Hindlimb muscle (tissue), 1 donor: ENCODE measurements at regions not wholly inside any gene's neighbourhood (a gene's known extent, or its start where the extent isn't known, plus 50 kb on each side); places are given as distances from the start of the nearest gene placed in this dataset.
"Not testable (repeated sequence)": the region's sequence is repeated elsewhere in the genome, so short reads cannot be mapped to it uniquely, and the experiment has no call there.

Experiments
- DNase-seq: peaks from one replicate; pipeline ENCODE4 v3.0.0-alpha.2; 2013

DNA sequence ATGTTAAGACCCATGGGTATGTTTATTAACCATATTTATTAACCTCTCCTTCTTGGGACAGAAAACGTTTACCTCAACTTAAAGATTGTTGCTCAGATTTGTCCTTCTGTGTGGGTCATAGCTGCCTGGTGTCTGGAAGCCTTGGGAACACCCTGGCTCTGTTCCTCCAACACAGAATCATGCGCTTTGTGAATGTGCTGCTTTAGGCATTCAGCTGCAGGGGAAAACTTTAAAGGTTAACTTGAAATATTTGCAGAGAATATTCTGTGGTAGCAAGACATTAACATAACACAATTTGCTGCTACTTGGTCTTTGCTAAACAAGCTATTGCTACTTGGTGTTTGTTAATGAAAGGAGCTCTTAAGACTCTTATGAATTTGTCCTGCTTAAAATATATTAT lies 50.5 kb upstream of the THOC3 start:
- DNase-seq, result not testable (repeated sequence)

- DNase-seq, result not testable (repeated sequence)
Observed at GRCh38 chr5:176020852-176021251, 52.7 kb upstream of the THOC3 start.

DNA sequence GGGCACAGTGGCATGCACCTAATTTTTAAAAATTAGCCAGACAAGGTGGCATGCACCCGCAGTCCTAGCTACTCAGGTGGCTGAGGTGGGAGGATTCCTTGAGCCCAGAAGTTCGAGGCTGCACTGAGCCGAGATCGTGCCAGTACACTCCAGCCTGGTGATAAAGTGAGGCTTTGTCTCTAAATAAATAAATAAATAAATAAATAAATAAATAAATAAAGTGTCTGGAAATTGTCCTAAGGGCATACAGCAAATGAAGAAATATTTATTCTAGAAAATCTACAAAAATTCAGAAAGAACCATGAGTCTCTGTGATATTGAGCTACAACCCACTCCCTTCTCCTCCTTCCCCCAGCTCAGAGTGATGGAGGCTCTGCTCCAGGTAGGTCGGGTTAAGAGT lies 55.4 kb upstream of the THOC3 start:
- DNase-seq, result not testable (repeated sequence)

DNA sequence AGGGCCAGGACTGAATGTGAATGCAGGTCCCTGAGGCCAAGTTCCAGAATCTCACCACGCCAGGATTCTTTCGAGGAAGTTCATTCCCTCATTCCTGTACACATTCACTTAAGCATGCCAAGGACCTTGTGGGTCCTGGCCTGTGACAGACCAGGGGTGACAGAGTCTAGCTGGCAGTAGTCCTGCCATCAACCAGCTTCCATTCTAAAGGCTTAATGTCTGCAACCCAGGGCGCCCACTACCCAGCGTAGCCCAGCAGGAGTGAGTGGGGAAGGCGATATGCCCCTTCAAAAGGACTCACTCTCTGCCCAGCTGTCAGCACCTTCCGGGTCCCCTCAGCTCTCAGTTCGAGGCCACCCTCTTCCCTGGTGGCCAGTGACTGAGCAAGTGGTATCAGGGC lies 61.3 kb upstream of the THOC3 start:
- not testable (repeated sequence) for DNase-seq

- not testable (repeated sequence) for DNase-seq
Observed at GRCh38 chr5:176030361-176031117, 62.4 kb upstream of the THOC3 start.

GRCh38 chr5:176031118-176031510 lies 63.0 kb upstream of the THOC3 start:
- not testable (repeated sequence) for DNase-seq

- not testable (repeated sequence) for DNase-seq
Observed at GRCh38 chr5:176033186-176033585, 65.1 kb upstream of the THOC3 start.

DNA sequence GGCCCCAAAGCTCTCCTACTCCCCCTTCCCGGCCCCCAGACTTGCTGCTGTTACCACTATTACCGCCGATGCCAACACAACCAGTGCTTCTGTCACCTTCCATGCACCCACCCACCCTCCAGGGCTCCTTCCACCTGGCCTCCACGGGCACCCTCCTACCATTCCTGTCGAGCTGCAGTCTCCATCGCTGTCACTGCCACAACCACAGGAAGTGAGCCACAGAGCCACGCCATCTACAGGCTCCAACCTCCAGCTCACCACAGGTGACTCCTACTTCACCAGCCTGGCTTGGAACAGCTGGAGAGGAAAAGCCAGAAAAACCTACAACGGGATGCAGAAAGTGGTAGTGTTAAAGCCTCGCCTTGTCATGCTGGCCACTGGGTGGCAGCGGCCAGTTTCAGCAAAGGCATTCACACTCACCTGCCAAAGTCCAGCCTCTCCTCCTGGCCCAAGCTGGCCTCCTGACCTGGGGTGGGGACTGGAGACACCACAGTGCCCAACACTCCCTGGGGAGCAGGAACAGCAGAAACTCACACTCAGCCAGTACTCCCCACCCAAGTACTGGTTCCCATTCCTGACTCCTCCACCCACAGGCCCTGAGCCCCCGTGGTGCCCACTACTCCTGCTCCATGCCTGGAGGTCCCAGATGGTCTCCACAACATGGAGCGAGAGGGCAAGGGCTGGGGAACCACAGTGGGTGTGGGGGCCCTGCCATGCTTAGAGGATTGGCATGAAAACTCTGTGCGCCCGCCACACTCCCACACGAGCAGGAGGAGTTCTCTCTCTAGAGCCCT lies 66.5 kb upstream of the THOC3 start:
- not testable (repeated sequence) for DNase-seq

DNA sequence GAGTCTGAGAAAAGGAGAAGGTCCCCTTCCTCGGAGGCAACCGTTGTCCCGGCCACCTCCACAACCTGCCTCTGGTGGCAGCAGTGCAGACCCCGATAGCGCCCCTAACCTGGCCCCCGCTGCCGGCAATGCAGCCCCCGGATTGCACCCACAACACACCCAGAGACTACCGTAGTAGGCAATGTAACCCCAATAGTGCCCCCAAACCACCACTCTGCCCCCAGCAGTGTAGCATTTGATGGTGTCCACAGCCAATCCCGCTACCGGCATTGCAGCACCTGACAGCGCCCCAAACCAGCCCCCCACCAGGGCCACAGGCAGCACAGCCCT lies 67.1 kb upstream of the THOC3 start:
- DNase-seq, result not testable (repeated sequence)

DNA sequence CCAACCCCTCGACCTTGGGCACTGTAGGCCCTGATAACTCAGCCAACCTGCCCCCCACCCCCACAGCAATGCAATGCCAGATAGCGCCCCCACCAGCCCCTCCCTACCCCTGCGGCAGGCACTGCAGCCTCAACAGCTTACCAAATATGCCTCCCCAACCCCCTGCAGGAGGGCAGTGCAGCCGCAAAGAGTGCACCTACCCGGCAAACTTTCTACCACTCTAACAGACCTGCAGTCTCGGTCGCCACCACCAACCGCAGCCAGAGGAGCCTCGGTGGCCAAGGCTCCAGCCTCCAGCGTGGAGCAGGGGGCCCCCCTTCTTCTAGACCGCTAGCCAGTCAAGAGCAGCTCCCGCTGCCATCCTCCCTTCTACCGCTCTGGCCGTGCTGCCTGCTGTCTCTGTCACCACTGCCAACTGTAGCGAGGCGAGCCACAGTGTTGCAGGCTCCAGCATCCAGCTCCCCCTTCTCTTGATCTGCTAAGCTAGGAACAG lies 67.7 kb upstream of the THOC3 start:
- not testable (repeated sequence) for DNase-seq

DNA sequence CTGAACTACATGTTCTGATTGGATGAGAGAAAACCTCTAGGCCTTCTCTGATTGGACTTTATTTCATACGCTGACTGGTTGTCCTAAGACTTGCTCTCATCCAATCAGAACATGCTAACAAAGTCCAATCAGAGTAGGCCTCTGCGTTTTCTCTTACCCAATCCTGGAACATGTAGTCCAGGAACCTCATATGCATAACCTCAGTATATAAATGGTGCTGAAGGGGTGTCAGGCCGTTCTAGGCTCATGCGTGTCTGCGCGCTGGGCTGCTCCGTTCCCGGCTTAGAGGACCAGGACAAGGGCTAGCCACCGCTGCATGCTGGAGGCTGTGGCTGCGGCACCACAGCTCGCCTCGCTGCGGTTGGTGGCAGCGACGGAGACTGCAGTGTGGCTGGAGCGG lies 68.3 kb upstream of the THOC3 start:
- DNase-seq, result not testable (repeated sequence)

DNA sequence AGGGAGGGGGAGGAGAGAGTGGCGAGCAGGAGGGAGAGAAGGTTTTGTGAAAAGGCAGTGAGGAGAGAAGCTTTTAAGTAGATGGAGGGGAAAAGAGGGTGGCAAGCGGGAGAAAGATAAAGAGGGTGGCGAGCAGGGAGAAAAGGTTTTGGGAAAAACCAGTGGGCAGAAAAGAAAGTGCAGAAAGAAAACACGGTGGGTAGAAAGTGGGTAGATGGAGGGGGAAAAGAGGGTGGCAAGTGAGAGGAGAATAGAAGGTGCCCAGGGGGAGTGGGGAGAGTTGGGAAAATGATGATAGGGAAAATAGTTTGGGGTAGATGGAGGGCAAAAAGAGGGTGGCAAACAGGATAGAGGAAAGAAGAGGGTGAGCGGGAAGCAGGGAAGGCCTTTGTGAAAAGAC lies 69.1 kb upstream of the THOC3 start:
- DNase-seq, result not testable (repeated sequence)

- not testable (repeated sequence) for DNase-seq
Observed at GRCh38 chr5:176040105-176040801, 72.1 kb upstream of the THOC3 start.

DNA sequence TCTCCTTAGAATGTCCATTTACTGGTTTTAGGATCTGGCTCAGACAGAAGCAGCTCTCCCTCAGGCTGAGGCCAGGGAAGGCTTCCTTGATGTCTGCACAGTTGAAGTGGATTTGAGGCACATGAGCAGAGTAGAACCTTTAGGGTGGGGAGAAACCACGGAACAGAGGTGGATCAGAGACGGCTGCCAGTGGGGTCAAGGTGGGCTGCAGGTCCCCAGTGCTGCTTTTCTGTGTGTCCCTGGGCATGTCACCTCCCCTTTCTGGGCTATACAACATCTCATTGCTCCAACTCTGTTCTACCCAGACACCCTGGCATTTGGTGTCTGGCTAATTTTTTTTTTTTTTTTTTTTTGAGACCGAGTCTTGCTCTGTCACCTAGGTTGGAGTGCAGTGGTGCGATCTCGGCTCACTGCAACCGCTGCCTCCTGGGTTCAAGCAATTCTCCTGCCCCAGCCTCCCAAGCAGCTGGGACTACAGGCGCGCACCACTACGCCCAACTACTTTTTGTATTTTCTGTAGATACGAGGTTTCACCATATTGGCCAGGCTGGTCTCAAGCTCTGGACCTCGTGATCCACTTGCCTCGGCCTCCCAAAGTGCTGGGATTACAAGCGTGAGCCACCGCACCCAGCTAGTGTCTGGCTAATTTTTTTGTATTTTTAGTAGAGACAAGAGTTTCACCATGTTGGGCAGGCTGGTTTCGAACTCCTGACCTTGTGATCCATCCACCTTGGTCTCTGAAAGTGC lies 73.3 kb upstream of the THOC3 start:
- not testable (repeated sequence) for DNase-seq

DNA sequence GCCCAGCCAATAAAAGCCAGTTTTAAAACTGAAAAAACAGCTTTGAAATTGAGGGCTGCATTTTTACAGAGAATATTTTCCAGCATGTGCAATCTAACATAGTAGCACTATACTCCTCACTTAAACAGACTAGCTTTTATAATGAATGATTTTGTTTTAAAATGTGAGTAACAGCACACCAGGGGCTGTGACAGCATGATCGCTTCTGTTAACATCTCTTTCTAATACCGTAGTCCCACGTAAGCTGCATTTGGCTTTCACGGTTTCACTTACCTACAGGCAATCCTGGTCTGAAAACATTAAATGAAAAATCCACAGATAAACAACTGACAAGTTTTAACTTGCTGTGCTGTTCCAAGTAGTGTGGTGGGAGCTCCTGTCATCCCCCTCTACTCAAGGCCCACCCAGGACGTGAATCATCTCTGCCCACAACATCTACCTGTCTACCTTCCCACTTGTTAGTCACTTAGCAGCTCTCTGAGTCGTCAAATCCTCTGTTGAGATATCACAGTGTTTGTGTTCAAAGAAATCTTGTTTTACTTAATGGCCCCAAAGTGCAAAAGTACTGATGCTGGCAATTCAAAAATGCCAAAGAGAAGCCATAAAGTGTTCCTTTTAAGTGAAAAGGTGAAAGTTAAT lies 74.0 kb upstream of the THOC3 start:
- not testable (repeated sequence) for DNase-seq

DNA sequence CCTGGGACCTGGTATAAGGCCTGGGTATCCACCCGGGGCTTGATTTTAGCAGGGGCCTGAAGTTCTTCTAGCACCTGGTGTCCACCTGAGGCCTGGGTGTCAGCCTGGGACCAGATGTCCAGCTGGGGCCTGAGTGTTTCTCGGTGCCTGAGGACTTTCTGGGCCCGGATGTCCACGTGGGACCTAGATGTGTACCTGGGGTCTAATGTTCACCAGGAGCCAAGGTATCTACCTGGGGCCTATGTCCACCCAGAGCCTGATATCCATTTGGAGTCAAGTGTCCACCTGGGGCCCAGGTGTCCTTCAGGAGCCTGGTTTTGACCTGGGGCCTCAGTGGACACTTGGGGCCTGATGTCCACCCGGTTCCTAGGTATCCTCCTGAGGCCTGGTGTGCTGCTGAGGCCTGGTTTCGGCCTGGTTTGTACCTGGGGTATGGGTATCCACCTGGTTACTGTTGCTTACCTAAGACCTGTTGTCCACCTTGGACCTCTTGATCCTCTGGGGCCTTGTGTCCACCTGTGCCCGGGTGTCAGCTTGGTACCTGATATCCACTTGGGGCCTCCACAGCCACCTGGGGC lies 75.2 kb upstream of the THOC3 start:
- DNase-seq, result not testable (repeated sequence)

GRCh38 chr5:176043986-176044385 lies 75.9 kb upstream of the THOC3 start:
- DNase-seq, result not testable (repeated sequence)

GRCh38 chr5:176044431-176044830 lies 76.3 kb upstream of the THOC3 start:
- DNase-seq, result not testable (repeated sequence)

GRCh38 chr5:176045442-176045841 lies 77.3 kb upstream of the THOC3 start:
- DNase-seq, result not testable (repeated sequence)

DNA sequence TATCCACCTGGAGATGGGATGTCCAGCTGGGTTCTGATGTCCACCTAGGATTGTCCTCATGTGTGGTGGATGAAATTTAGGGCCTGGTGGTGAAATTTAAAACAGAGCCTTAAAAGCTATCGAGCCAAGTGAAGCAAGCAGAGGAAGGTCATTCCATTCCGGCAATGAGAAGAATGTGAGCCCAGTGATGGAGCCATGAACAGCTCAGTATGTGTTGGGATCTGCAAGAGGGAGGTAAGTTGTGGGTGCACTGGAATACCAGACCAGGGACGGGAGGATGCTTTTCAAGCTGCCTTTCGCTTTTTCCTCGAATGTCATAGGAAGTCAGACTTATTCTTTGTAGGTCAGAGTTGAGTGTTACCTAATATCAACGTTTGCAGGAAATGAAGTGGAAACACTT lies 80.6 kb upstream of the THOC3 start:
- DNase-seq, result not testable (repeated sequence)
